UCSD-AML1 (cell line): ENCODE measurements at regions not wholly inside any gene's neighbourhood (a gene's known extent, or its start where the extent isn't known, plus 50 kb on each side); places are given as distances from the start of the nearest gene placed in this dataset.

Experiments used
- DNase-seq: peaks from one replicate; lab custom pipeline; 2025; ENCODE audit not compliant: unreplicated experiment; lab: John Stamatoyannopoulos, UW

DNA sequence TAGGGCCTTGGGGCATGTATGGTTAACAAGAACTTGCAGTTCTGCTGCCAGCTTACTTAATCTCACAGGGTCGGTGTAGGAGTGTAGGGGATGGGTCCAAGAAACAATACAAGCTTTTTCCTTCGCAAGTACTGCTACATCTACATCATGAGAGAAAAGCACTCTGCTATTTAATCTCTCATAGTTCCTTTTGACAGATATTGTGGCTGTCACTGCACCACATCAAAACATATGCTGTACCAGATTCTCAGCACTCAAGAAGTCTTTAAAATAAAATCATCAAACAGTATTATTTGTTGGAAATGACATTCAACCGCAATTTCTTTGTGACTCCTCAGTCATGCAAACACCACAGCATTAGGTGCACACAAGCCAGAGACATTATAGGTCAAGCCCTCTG, 215.5 kb upstream of the BMP4 start:
- no peak for DNase-seq

DNA sequence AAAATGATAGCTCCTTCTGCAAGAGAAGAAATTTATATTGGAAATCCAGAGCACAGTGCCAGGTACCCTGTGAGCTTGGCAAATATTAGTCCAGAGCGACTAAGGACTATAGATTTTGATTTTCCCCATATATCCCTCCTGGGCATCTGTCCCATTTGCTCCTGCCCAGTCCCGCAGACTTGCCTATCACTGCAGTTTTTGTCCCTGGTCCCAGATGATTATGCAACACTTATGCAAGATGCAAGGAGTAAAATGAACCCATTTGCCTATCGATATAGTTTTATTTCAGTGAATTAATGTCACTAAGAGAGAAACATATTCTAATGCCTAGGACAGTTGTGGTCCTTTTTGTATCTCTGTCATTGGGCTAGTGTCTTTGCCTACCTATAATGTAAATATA, 215.9 kb upstream of the BMP4 start:
- DNase-seq, result no peak

DNA sequence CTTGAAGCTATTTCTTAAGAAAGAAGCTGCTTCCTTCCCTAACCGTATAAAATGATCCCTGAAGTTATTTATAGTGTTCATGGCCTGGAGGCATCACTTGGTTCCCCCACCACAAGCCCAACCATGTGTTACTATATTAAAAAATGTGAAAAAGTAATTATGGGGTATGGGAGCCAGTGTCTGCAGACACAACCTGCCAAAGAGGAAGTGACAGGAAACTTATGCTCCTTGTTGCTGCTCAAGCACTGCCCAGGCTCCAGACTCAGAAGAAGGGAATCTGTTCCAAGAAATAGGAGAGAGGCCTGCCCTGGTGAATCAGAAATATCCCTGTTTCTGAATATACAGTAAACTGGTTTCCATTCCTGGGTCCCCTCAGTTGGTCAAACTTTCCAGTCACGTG, 217.2 kb upstream of the BMP4 start:
- peak; percentile 11 for DNase-seq

- no peak for DNase-seq
Observed at GRCh38 chr14:54174457-54174856, 217.8 kb upstream of the BMP4 start.

DNA sequence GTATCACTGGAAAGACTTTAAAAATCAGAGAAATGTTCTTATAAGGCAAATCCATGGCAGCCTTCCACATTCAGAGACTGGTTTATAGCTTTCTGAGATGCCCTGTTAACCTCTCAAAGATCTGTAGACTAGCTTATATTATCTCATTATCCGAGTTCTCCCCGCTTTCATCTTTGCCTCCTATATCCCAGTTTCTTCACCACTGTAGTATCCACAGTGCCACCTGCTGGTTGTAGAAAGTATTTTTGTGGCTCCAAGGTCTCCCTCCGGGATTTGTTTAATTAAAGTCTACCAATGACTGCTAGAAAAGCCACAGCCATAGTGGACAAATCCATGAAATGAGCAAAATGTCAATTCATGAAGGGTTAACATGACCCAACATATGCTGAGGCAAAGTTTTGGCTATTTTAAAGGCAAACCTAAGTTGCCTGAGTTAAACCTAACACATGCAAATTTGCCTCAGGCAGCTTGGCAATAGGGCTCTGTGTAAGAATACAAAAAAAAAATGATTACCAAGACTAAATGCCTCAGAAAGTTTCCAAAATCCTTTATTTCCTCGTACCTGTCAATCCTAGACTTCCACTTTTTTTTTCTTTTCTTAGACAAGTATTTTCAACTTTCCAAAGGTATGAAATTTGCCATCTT, 218.8 kb upstream of the BMP4 start:
- peak; percentile 11 for DNase-seq

- DNase-seq, result no peak
Observed at GRCh38 chr14:54177019-54177418, 219.8 kb upstream of the CDKN3 start.

GRCh38 chr14:54177641-54178621, 218.9 kb upstream of the CDKN3 start:
- DNase-seq, result no peak

GRCh38 chr14:54182419-54183045, 214.3 kb upstream of the CDKN3 start:
- no peak for DNase-seq

GRCh38 chr14:54186821-54187763, 209.7 kb upstream of the CDKN3 start:
- no peak for DNase-seq

- DNase-seq, result no peak
Observed at GRCh38 chr14:54188064-54188666, 208.6 kb upstream of the CDKN3 start.

DNA sequence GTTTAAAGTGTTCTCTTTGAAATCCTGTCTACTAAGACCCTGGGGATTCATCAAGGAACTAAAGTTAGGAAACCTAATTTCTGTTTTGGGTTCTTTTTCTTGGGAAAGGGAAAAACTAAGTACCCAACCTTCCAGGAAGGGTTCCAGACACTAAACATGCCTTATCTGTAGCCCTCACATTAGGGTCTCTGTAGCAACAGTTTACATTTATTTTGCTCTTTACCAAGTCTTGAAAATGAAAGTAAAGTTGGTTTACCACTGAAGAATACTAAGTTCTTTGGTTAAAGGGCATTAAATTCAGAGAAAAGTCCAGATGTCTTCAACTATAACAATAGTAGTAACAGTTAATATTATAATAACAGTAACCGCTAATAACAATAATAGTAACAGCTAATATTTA, 207.5 kb upstream of the CDKN3 start:
- no peak for DNase-seq

- DNase-seq, result peak; percentile 10
Observed at GRCh38 chr14:54189748-54190354, 207.0 kb upstream of the CDKN3 start.

- no peak for DNase-seq
Observed at GRCh38 chr14:54191846-54192245, 205.0 kb upstream of the CDKN3 start.

DNA sequence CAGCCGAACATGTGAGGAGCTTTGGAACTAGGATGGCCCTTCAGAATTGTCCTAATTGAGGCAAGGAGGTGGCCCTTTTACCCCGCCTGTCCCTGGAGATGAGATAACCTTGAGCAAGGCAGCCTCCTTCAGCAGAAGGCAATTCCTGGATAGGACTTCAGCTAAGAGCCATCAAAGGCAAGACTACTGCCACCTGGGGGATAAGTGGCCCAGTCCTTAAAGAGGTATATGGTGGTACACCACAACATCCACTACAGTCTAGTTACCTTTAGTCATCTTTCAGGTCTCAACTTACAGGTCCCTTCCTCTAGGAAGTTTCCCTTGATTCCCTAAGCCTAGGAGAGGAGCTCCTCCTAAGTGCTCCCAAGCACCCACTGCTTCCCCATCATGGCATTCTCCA, 204.2 kb upstream of the CDKN3 start:
- no peak for DNase-seq

GRCh38 chr14:54193871-54194270, 202.9 kb upstream of the CDKN3 start:
- DNase-seq, result no peak

DNA sequence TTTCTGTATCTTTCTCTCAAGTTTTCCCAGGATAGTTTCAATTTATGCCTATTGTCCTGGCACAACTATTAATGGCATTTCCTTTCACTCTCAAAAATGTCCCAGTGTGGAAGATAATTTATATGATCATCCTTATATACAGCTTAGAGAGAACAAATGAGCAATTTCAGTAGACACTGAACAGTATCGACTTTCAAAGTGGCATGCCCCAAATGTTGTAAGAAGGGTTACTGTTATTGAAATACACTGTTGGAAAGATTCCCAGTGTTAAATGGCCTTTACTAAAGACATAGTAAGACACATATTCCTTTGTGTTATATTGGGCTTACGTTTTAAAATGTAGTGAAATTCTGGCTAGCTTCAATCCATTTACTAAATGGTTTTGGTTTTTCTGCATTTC, 202.3 kb upstream of the CDKN3 start:
- DNase-seq, result no peak

GRCh38 chr14:54197369-54197768, 199.4 kb upstream of the CDKN3 start:
- DNase-seq, result no peak

- no peak for DNase-seq
Observed at GRCh38 chr14:54200726-54201125, 196.1 kb upstream of the CDKN3 start.

GRCh38 chr14:54202288-54202687, 194.5 kb upstream of the CDKN3 start:
- no peak for DNase-seq

DNA sequence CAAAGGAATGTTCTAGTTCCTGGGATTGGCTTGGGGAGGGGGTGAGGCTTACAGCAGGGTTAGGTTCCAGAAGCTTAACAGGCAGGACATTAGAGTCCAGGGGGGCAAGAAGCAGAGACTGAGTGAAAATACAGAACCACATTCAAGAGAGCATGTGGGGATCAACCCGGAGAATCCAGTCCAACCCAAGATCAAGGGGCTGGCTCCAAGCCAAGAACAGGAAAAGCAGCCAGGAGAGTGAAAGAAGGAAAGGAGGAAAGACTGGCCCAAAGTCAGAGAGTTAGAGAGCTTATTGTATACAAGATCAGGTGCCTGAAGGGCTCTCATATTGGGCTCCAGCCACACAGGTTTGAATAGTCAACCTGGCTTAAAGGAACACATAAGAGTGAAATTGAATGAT, 190.3 kb upstream of the CDKN3 start:
- no peak for DNase-seq
